ENCODE measurements at regions not wholly inside any gene's neighbourhood (a gene's known extent, or its start where the extent isn't known, plus 50 kb on each side); places are given as distances from the start of the nearest gene placed in this dataset.

- Histone ChIP-seq H3K9me2 (ENCODE audit: low read depth, low read length) (no peaks in the 10 kb centered on the region), H2AFZ (ENCODE audit: low read length) (no peak overlapping the region), H3K4me2 (ENCODE audit: low read length) (no peak overlapping the region), H3K36me3 (ENCODE audit: insufficient read depth, low read length) (no peaks in the 10 kb centered on the region), H3K27ac (ENCODE audit: low read depth, low read length, poor library complexity, severe bottlenecking) (no peak overlapping the region), H3K9me3 (ENCODE audit: low read length) (no peaks in the 10 kb centered on the region), H3F3A (ENCODE audit: insufficient read depth, low read length) (no peaks in the 10 kb centered on the region), H3K9ac (ENCODE audit: low read length) (no peak overlapping the region), H3K4me3 (ENCODE audit: low read depth, low read length, poor library complexity, severe bottlenecking) (no peak overlapping the region), H3K79me2 (ENCODE audit: insufficient read depth, low read length) (no peaks in the 10 kb centered on the region), H4K20me1 (ENCODE audit: insufficient read depth, low read length) (no peaks in the 10 kb centered on the region), H3K4me1 (ENCODE audit: insufficient read depth, low read length, severe bottlenecking) (no peaks in the 10 kb centered on the region), H3K27me3 (ENCODE audit: insufficient read depth, low read length) (0 out of 2 replicates have a peak, but pooled peaks cover 4% of the 10 kb centered on the region)
- TF ChIP-seq EZH2 (IDR thresholded peaks at IDR 0.05; ENCODE audit: borderline replicate concordance, low read length) = no peak
- no peak for TF ChIP-seq CTCF (IDR thresholded peaks at IDR 0.05; ENCODE audit: low read length)
Observed at GRCh38 chr1:172951730-172952365, 98.9 kb downstream of the TNFSF18 start.

GRCh38 chr1:172952516-172952915 is 98.2 kb downstream of the TNFSF18 start:
- Histone ChIP-seq H3K9me2 (ENCODE audit: low read depth, low read length) (no peaks in the 10 kb centered on the region), H3K4me1 (ENCODE audit: insufficient read depth, low read length, severe bottlenecking) (no peaks in the 10 kb centered on the region), H3K9me3 (ENCODE audit: low read length) (no peaks in the 10 kb centered on the region), H3K27ac (ENCODE audit: low read depth, low read length, poor library complexity, severe bottlenecking) (no peak overlapping the region), H3K79me2 (ENCODE audit: insufficient read depth, low read length) (no peaks in the 10 kb centered on the region), H2AFZ (ENCODE audit: low read length) (no peak overlapping the region), H3K27me3 (ENCODE audit: insufficient read depth, low read length) (0 out of 2 replicates have a peak, but pooled peaks cover 4% of the 10 kb centered on the region), H3K4me3 (ENCODE audit: low read depth, low read length, poor library complexity, severe bottlenecking) (no peak overlapping the region), H3K9ac (ENCODE audit: low read length) (no peak overlapping the region), H3K36me3 (ENCODE audit: insufficient read depth, low read length) (no peaks in the 10 kb centered on the region), H3K4me2 (ENCODE audit: low read length) (no peak overlapping the region), H3F3A (ENCODE audit: insufficient read depth, low read length) (no peaks in the 10 kb centered on the region), H4K20me1 (ENCODE audit: insufficient read depth, low read length) (no peaks in the 10 kb centered on the region)
- TF ChIP-seq EZH2 (IDR thresholded peaks at IDR 0.05; ENCODE audit: borderline replicate concordance, low read length) (no peak), CTCF (IDR thresholded peaks at IDR 0.05; ENCODE audit: low read length) (no peak)

- H4K20me1 ChIP-seq (ENCODE audit: insufficient read depth, low read length) = no peaks in the 10 kb centered on the region
- no peak overlapping the region for H3K4me3 ChIP-seq (ENCODE audit: low read depth, low read length, poor library complexity, severe bottlenecking)
- H3K9ac ChIP-seq (ENCODE audit: low read length) = no peak overlapping the region
- no peaks in the 10 kb centered on the region for H3K36me3 ChIP-seq (ENCODE audit: insufficient read depth, low read length)
- no peaks in the 10 kb centered on the region for H3K79me2 ChIP-seq (ENCODE audit: insufficient read depth, low read length)
- H3K27me3 ChIP-seq (ENCODE audit: insufficient read depth, low read length) = 0 out of 2 replicates have a peak, but pooled peaks cover 4% of the 10 kb centered on the region
- H3K4me1 ChIP-seq (ENCODE audit: insufficient read depth, low read length, severe bottlenecking) = no peaks in the 10 kb centered on the region
- no peaks in the 10 kb centered on the region for H3K9me2 ChIP-seq (ENCODE audit: low read depth, low read length)
- H3K9me3 ChIP-seq (ENCODE audit: low read length) = no peaks in the 10 kb centered on the region
- H3K4me2 ChIP-seq (ENCODE audit: low read length) = no peak overlapping the region
- TF ChIP-seq EZH2 (IDR thresholded peaks at IDR 0.05; ENCODE audit: borderline replicate concordance, low read length) (no peak), CTCF (IDR thresholded peaks at IDR 0.05; ENCODE audit: low read length) (no peak)
- H3F3A ChIP-seq (ENCODE audit: insufficient read depth, low read length) = no peaks in the 10 kb centered on the region
- no peak overlapping the region for H3K27ac ChIP-seq (ENCODE audit: low read depth, low read length, poor library complexity, severe bottlenecking)
- no peak overlapping the region for H2AFZ ChIP-seq (ENCODE audit: low read length)
Observed at GRCh38 chr1:172954476-172955150, 96.1 kb downstream of the TNFSF18 start.
